ENCODE measurements at regions not wholly inside any gene's neighbourhood (a gene's known extent, or its start where the extent isn't known, plus 50 kb on each side); places are given as distances from the start of the nearest gene placed in this dataset.

- Histone ChIP-seq H3K36me3 (no peaks in the 10 kb centered on the region), H3K27me3 (no peaks in the 10 kb centered on the region), H3K9me3 (no peaks in the 10 kb centered on the region), H3K4me3 (no peak overlapping the region), H3K4me1 (no peaks in the 10 kb centered on the region), H3K27ac (no peak overlapping the region)
- in situ Hi-C loops (cut with MboI; ENCODE audit: low sequenced_read_pairs in 4 of 4) (no loop called here), intact Hi-C loops (cut with DNase I; ENCODE audit: low total_unique reads) (no loop called here)
- DNase-seq: no peak
- no peak for TF ChIP-seq POLR2A (IDR thresholded peaks at IDR 0.05)
- TF ChIP-seq CTCF (IDR thresholded peaks at IDR 0.05 in 4 of 5, conservative IDR thresholded peaks at IDR 0.05 in 1 of 5): no peak
- ATAC-seq: no peak
Observed at GRCh38 chr13:84927442-84928169, 871.6 kb downstream of the SLITRK6 start.

- DNase-seq (no peak), ATAC-seq (no peak)
- intact Hi-C loops (cut with DNase I; ENCODE audit: low total_unique reads): no loop called here
- TF ChIP-seq CTCF (IDR thresholded peaks at IDR 0.05 in 4 of 5, conservative IDR thresholded peaks at IDR 0.05 in 1 of 5): no peak
- TF ChIP-seq POLR2A (IDR thresholded peaks at IDR 0.05): no peak
- no peaks in the 10 kb centered on the region for H3K9me3 ChIP-seq
- H3K4me1 ChIP-seq: no peaks in the 10 kb centered on the region
- no peak overlapping the region for H3K27ac ChIP-seq
- H3K36me3 ChIP-seq: no peaks in the 10 kb centered on the region
- in situ Hi-C loops (cut with MboI; ENCODE audit: low sequenced_read_pairs in 4 of 4): no loop called here
- H3K27me3 ChIP-seq: no peaks in the 10 kb centered on the region
- H3K4me3 ChIP-seq: no peak overlapping the region
Observed at GRCh38 chr13:84925443-84925842, 873.8 kb downstream of the SLITRK6 start.

- in situ Hi-C loops (cut with MboI; ENCODE audit: low sequenced_read_pairs in 4 of 4) (loop anchor here in 3 of 4 donors (25.0 kb wide), 1 partner anchor 888 kb away; no protein-coding TSS in a partner anchor), intact Hi-C loops (cut with DNase I; ENCODE audit: low total_unique reads) (no loop called here)
- H3K4me1 ChIP-seq: no peaks in the 10 kb centered on the region
Observed at GRCh38 chr13:84923831-84924230, 875.4 kb downstream of the SLITRK6 start.

GRCh38 chr13:84917252-84917878, 881.9 kb downstream of the SLITRK6 start:
- H3K27ac ChIP-seq: no peak overlapping the region
- TF ChIP-seq POLR2A (IDR thresholded peaks at IDR 0.05) (no peak), CTCF (IDR thresholded peaks at IDR 0.05 in 4 of 5, conservative IDR thresholded peaks at IDR 0.05 in 1 of 5) (no peak)
- DNase-seq (no peak), ATAC-seq (no peak)
- H3K9me3 ChIP-seq: no peaks in the 10 kb centered on the region
- in situ Hi-C loops (cut with MboI; ENCODE audit: low sequenced_read_pairs in 4 of 4): loop anchor here (10.0 to 25.0 kb wide), 2 partner anchors 887 to 895 kb away; no protein-coding TSS in a partner anchor
- intact Hi-C loops (cut with DNase I; ENCODE audit: low total_unique reads): no loop called here
- H3K4me1 ChIP-seq: no peaks in the 10 kb centered on the region
- H3K27me3 ChIP-seq: no peaks in the 10 kb centered on the region
- H3K4me3 ChIP-seq: no peak overlapping the region
- no peaks in the 10 kb centered on the region for H3K36me3 ChIP-seq

More at GRCh38 chr13:84923831-84924230, 875.4 kb downstream of the SLITRK6 start:
- H3K36me3 ChIP-seq: no peaks in the 10 kb centered on the region
- ATAC-seq: no peak
- H3K9me3 ChIP-seq: no peaks in the 10 kb centered on the region
- no peaks in the 10 kb centered on the region for H3K27me3 ChIP-seq
- TF ChIP-seq CTCF (IDR thresholded peaks at IDR 0.05 in 4 of 5, conservative IDR thresholded peaks at IDR 0.05 in 1 of 5) (no peak), POLR2A (IDR thresholded peaks at IDR 0.05) (no peak)
- H3K27ac ChIP-seq: no peak overlapping the region
- DNase-seq: no peak
- no peak overlapping the region for H3K4me3 ChIP-seq
